ENCODE measurements at regions not wholly inside any gene's neighbourhood (a gene's known extent, or its start where the extent isn't known, plus 50 kb on each side); places are given as distances from the start of the nearest gene placed in this dataset.

- DNase-seq (ENCODE audit: low read depth, low spot score) = no peak
- peak overlapping the region; percentile 7 for H3K9ac ChIP-seq (ENCODE audit: control insufficient read depth, extremely low read depth, insufficient read depth, low read length)
- H2AFZ ChIP-seq (ENCODE audit: control insufficient read depth, low read length) = peak overlapping the region; percentile 59
- H3K4me1 ChIP-seq (ENCODE audit: control insufficient read depth, extremely low read depth, insufficient read depth, low read length) = peaks cover 26% of the 10 kb centered on the region
- H3K4me3 ChIP-seq (ENCODE audit: control insufficient read depth in 2 of 3, extremely low read depth in 1 of 3, insufficient read depth in 2 of 3, low read depth in 1 of 3, low read length in 3 of 3) = peak overlapping the region in 1 of 3 experiments; percentile 0
- FAIRE-seq = no peak
- dilution Hi-C loops (cut with MboI; ENCODE audit: extremely low pct_ligation_motif_present, low sequenced_read_pairs) = no loop called here
- peak overlapping the region; percentile 92 for H3K27ac ChIP-seq (ENCODE audit: control insufficient read depth, insufficient read depth, low read length)
- H3K9me1 ChIP-seq (ENCODE audit: control insufficient read depth, extremely low read depth, insufficient read depth, low read length) = no peaks in the 10 kb centered on the region
- no peaks in the 10 kb centered on the region for H4K20me1 ChIP-seq (ENCODE audit: control insufficient read depth, extremely low read depth, insufficient read depth, low read length)
- H3K4me2 ChIP-seq (ENCODE audit: control insufficient read depth, extremely low read depth, insufficient read depth, low read depth, low read length) = peak overlapping the region; percentile 63
- TF ChIP-seq CTCF (optimal IDR thresholded peaks at IDR 0.05 in 1 of 3, IDR thresholded peaks at IDR 0.05 in 1 of 3, conservative IDR thresholded peaks at IDR 0.05 in 1 of 3; ENCODE audit: extremely low read depth in 1 of 3, insufficient read depth in 2 of 3, low read length in 3 of 3) (no peak), EZH2 (IDR thresholded peaks at IDR 0.05; ENCODE audit: low read length) (no peak)
- H3K79me2 ChIP-seq (ENCODE audit: control insufficient read depth, insufficient read depth, low read length) = no peaks in the 10 kb centered on the region
- no peaks in the 10 kb centered on the region for H3K27me3 ChIP-seq (ENCODE audit: control insufficient read depth, extremely low read depth, insufficient read depth, low read length)
- H3K36me3 ChIP-seq (ENCODE audit: control insufficient read depth in 2 of 2, extremely low read depth in 1 of 2, insufficient read depth in 2 of 2, low read length in 2 of 2) = no peaks in the 10 kb centered on the region
- no peaks in the 10 kb centered on the region for H3K9me3 ChIP-seq (ENCODE audit: control insufficient read depth, low read depth, low read length)
These were observed 459.4 kb downstream of the FOXO1 start for GRCh38 chr13:40207001-40207478.

GRCh38 chr13:40208517-40208916 is 457.9 kb downstream of the FOXO1 start:
- TF ChIP-seq EZH2 (IDR thresholded peaks at IDR 0.05; ENCODE audit: low read length) (no peak), CTCF (optimal IDR thresholded peaks at IDR 0.05 in 1 of 3, IDR thresholded peaks at IDR 0.05 in 1 of 3, conservative IDR thresholded peaks at IDR 0.05 in 1 of 3; ENCODE audit: extremely low read depth in 1 of 3, insufficient read depth in 2 of 3, low read length in 3 of 3) (no peak)
- H3K4me1 ChIP-seq (ENCODE audit: control insufficient read depth, extremely low read depth, insufficient read depth, low read length) = peaks cover 26% of the 10 kb centered on the region
- no peaks in the 10 kb centered on the region for H3K27me3 ChIP-seq (ENCODE audit: control insufficient read depth, extremely low read depth, insufficient read depth, low read length)
- H2AFZ ChIP-seq (ENCODE audit: control insufficient read depth, low read length) = no peak overlapping the region
- H4K20me1 ChIP-seq (ENCODE audit: control insufficient read depth, extremely low read depth, insufficient read depth, low read length) = no peaks in the 10 kb centered on the region
- H3K9ac ChIP-seq (ENCODE audit: control insufficient read depth, extremely low read depth, insufficient read depth, low read length) = no peak overlapping the region
- H3K79me2 ChIP-seq (ENCODE audit: control insufficient read depth, insufficient read depth, low read length) = no peaks in the 10 kb centered on the region
- no peak for FAIRE-seq
- dilution Hi-C loops (cut with MboI; ENCODE audit: extremely low pct_ligation_motif_present, low sequenced_read_pairs) = no loop called here
- no peak overlapping the region for H3K4me3 ChIP-seq (ENCODE audit: control insufficient read depth in 2 of 3, extremely low read depth in 1 of 3, insufficient read depth in 2 of 3, low read depth in 1 of 3, low read length in 3 of 3)
- no peaks in the 10 kb centered on the region for H3K9me3 ChIP-seq (ENCODE audit: control insufficient read depth, low read depth, low read length)
- no peaks in the 10 kb centered on the region for H3K9me1 ChIP-seq (ENCODE audit: control insufficient read depth, extremely low read depth, insufficient read depth, low read length)
- no peak overlapping the region for H3K27ac ChIP-seq (ENCODE audit: control insufficient read depth, insufficient read depth, low read length)
- no peak for DNase-seq (ENCODE audit: low read depth, low spot score)
- no peak overlapping the region for H3K4me2 ChIP-seq (ENCODE audit: control insufficient read depth, extremely low read depth, insufficient read depth, low read depth, low read length)
- H3K36me3 ChIP-seq (ENCODE audit: control insufficient read depth in 2 of 2, extremely low read depth in 1 of 2, insufficient read depth in 2 of 2, low read length in 2 of 2) = no peaks in the 10 kb centered on the region

Measured in keratinocyte (primary cell).